HG03442 (cell line): ENCODE measurements at regions not wholly inside any gene's neighbourhood (a gene's known extent, or its start where the extent isn't known, plus 50 kb on each side); places are given as distances from the start of the nearest gene placed in this dataset.

Source experiments
- ATAC-seq: cut with Tn5 transposase; IDR thresholded peaks from one replicate; pipeline ENCODE4 v1.9.1; 2021; ENCODE audit warnings: mild to moderate bottlenecking, moderate library complexity; ENCODE audit not compliant: unreplicated experiment

DNA sequence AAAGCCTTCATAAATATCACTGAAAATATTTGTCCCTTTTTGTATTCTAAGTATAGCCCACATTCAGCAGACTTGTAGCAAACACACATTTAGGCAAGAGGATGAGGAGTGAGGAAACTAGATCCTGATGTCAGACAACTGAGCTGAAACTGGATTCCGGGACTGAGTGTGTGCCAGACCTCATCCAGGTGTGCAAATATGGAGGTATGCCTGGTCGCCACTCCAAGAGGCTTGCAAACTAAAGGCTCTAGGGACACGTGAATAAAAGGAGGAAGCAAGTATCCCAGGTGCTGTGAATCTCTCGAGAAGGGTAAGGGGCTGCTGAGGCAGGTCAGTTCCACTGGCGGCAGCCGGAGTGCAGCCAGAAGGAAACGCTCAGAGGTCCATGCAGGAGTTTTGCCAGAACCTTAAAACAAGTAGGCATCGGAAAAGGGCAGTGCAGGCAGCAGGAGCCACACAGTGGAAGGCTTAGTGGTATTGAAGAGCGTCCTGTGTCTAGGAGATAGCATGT, 77.4 kb upstream of the ALDH1B1 start:
- ATAC-seq = no peak

DNA sequence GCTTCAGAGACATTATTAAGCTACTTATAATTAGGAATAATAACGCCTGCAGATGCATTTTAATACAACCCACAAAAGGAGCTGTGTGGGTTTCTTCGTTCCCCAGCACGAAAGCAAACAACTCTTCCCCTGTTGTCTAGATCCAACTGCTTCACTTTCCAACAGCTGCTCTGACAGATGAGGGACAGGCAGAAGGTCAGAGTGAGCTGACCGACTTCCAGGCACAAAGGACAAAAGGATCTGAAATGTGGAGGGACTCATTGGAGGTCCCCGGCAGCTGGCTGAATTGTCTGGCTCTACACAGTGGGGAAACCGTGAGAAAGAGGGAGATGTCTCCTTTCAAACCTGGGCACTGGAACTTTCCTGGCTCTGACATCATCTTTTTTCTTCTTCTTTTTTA, 79.1 kb upstream of the ALDH1B1 start:
- no peak for ATAC-seq

DNA sequence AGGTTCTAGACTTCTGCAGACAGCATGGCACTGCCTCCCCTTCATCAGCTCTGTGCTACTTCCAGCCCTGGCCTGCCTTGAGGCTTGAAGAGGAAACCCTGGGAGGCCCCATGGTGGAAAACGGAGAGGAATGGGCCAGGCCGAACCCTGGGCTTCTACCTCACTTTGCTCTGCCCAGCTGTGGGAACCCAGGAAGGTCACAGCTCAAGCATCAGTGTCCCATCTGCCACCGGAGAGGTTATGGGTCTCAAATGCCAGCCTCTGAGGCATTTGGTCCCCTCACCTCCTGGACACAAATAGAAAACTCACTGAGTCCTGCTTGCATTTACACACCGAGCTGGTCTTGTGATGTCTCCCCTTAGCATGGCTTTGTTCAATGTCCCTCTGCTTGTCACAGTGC, 80.1 kb upstream of the ALDH1B1 start:
- no peak for ATAC-seq

DNA sequence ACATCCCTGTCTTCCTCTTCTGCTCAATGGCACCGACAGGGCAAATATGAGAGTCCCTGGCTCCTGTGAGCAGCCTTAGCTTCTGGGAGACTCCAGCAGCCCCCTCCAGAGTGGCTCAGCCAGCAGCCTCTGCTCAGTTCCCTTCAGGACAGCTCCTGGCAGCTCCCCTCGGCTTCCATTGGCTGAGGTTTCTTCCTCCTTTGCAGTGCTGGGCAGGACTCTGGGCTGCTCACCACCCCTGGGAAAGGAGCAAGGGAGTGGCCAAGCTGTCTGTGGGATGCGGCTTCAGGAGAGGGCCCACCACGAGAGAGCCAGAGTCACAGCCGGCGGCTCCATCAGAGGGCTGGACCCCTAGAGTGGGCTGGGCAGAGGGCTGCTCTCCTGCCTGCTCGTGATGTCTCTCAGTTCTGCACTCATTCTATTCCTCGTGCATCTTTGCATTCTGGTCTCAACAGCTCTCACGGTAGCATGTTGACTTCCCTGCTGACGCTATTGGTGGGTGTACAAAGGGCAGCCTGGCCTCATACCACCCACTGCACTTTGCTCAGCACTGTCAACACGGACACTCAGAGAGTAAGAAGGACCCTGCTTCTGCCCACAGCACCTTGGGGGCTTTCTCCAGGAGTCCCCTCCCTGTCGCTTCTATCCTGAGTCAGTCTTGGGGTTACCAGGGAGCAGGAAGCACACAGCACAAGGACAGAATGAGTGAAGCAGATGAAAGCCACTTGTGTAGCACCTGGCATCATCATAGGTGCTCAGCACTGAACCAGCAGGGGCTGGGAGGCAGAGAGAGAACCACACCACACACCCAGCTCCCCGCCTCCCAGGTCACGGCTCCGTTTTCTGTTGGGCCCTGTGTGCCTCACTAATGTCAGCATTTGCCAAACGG, 80.9 kb upstream of the ALDH1B1 start:
- no peak for ATAC-seq

DNA sequence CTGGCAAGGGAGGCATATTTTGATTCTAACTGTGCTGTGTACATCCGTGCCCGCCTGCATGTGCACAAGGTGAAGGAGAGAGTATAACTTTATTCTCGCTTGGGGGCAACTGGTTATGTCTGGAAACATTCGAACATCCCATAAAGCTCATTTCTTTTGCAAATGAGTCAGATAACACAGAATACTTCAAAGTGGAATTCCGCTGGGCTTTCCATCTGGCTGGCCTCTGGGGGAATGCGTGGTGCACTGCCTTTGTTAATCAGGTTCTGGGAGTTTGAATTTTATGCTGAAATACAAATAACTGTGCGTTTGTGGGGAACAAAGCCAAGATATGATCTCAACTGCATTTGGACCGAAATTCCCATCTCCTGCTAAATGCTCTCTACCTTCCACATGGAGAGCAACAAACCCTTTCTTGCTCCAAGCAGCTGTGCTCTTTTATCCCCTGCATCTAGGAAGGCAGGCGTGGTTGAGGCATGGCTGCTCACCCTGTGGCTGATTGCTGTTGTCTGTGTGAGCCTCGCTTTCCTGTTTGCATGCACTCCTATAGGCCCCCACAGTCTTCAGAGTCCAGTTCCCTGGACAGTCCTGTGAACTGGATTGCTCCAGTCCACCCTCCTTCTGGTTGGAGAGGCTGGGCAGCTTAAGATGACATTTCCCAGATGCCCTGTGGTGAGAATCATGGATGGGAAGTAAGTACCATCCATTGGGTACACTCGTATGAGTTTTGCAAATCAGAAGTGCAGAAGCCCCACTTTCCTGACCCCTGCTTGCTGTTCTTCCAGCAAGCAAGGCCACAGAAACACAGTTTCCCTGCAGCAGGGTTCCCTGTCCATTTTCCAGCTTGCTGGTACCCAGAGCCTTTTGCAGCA, 82.9 kb upstream of the ALDH1B1 start:
- ATAC-seq = no peak

DNA sequence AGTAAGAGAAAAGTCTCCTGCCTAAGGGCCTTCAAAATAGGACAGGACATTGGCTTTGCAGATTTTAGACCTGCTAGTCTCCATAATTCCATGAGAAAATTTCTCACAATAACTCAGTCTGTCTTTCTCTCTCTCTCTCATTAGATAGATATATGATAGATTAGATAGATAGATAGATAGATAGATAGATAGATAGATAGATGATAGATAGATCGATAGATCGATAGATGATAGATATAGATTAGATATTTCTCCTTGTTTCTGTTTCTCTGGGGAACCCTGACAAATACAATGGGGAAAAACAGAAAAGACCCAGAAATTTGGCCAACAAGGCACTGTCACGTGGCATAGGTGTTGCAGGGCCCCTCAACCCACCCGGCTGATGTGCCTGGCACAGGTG, 84.4 kb upstream of the ALDH1B1 start:
- no peak for ATAC-seq

DNA sequence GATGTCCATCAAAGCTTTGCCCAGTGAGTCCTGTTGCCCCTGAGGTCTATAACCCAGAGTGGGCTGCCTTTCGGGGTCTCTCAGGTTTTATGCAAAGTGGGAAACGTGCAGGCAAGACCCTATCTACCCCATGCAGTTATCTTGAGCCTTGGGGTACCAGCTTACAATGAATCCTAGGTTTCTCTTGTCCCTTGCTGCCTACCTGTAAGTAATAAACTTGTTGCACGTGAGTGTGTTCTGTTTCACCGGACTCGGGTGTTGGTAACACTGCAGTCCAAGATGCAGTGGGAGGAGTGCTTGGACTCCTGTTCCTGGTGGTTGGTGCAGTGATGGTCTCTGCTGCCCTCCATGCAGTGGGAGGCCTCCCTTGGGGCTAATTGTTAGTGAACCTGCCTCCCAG, 85.6 kb upstream of the ALDH1B1 start:
- no peak for ATAC-seq

DNA sequence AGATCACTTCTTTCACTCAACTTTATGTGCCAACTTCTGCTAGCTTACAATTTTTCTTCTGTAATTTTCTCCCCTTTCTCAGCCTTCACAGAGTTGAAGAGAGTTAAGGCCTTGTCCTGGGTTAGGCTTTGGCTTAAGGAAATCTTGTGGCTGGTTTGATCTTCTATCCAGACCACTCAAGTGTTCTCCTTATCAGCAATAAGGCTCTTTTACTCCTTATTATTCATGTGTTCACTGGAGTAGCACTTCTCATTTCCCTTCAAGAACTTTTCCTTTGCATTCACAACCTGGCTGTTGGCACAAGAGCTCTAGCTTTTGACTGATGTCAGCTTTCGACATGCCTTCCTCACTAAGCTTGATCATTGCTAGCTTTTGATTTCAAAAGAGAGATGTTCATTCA, 86.9 kb upstream of the ALDH1B1 start:
- no peak for ATAC-seq

DNA sequence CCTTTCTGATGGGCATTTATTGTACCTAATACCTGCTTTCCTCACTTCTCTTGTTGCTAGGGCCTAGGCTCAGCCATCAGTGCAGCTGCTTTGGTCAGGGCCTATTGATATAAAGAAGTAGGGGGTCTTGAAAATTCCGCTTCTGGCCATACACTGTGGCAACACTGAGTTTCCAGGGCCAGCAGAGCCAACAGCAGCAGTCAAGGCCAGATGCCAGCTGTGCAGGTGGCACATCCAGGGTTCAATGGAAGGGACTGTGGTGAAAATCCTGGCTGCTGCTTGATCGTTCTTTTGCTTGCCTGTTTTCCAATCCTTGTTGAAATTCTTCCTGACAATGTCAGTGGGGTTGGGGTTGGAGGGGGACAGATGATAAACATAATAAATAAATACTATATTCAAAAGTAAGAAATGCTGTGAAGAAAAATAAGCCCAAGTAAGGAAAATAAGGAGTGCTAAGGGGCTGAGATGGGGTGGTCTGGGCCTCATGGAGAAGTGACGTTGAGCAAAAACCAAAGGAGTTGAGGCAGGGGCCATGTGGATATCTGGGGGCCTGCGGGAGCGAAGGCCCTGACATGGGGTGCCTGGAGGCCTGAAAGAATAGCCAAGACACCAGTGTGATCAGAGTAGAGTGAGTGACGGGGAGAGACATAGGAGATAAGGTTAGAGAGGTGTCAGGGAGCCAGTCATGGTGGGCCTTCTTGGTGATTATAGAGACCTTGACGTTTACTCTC, 91.0 kb upstream of the ALDH1B1 start:
- no peak for ATAC-seq

DNA sequence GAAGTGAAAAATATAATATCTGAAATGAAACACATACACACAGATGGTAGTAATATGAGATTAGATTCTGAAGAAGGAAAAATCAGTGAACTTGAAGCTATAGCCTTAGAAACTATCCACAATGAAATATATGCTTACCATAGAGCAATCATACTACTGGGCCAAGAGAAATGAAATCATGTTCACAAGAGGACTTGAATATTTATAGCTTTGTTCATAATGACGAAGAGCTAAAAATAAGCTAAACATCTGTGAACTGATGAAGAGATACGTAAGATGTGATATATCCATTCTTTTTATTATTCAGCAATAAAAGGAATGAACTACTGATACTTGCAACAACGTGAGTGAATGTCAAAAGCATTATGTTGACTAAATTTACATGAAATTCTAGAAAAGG, 92.6 kb upstream of the ALDH1B1 start:
- ATAC-seq = no peak

DNA sequence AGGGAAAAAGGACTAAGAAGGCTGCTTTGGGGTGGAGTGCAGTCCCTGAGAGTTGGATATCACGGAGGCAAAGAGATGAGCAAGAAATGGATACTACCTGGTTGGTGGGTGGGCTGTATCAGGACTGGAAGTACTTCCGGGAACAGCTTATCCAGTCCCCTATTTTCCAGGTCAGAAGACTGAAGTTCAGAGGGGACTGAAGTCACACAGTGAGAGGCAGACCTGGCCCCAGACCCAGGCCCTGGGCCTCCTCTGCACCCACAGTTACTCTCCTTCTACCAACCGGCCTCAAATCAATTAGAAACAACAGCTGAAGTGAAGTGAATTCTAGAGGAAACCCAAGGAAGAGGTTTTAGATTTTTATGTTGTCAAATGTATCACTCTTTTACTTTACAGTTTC, 93.6 kb upstream of the ALDH1B1 start:
- no peak for ATAC-seq

DNA sequence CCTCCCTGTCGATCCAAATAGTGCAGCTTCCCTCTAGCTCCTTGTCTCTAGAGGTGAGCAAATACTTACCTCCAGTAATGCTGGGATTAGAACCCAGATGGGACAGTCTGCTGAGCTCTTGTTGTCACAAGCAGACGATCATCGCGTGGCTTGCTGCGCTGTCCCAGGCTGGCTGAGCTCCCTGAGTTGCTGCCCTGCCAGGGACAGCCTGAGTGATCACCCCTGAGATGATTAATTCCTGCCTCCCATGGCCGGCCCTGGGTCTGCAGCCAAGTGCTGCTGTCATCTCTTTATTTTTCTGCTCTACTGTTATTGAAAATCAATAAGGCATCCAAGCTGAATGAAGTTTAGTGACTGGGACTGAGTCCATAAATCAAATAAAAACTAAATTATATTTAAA, 94.0 kb upstream of the ALDH1B1 start:
- no peak for ATAC-seq

DNA sequence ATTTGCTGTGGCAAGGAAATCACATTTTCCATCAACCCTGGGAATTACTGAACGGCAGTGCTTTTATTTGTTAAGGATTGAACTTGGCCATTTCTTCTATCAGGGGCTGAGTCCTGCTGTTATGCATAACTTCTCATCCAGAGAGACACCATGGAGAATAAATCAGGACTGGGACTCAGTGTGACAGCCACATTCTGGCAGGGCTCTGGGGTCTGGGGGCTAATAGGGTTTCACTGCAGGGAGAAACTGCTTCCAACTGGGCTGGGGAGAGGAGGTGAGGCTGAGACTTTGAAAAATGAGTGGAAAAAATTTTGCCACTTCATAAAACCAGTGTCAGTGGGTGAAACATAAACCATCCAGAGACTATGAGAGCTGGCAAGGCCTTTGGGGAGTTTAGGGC, 95.7 kb upstream of the ALDH1B1 start:
- ATAC-seq = no peak

DNA sequence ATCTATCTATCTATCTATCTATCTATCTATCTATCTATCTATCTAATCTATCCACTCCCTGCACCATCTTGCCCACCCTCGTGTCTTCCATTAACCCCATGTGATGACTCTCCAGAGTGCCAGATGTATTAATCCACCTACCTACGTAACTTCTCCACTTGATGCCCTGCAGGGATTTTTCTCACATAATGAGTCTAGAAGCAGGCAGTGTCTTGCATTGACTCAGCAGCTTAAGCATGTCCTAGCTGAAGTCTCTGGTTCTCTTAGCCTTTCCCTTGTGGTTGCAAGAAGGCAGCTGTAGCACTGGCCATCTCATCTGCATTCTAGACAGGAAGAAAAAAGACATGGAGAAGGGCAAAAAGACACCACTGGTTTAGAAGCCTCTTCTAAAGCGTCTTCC, 96.7 kb upstream of the ALDH1B1 start:
- no peak for ATAC-seq

DNA sequence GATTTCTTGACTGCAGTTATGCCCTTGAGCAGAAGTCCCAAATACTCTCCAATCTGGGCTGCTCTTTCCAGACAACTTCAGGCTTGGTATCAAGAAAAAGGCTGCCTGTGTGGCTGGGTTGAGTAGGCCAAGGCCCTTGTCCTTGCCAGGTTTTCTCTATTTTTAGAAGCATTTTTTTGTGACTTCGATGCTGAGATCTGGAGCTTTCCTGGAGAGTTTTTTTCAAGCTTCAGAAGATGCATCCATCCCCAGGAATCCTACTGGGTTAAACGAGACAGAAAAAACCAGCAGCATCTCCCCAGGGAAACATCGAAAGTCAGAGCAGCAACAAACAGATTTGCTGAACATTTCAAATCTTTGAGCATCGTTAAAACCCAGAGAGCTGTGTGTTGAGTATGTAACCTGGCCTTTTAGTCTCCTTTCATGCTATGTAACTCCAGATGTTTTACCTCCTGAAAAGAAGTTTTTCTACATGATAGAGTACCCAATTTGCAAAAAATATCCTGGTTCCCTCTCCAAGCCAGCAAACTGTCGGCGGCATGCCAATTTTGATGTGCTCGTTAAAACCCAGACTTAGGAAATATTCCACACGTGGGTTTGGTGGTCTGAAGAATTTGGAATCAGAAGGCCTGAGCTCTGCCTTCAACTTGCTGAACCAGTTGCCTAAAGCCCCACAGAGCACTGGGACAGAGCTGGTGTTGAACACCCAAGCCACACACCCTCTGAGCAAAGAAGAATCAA, 98.1 kb upstream of the ALDH1B1 start:
- ATAC-seq = no peak

DNA sequence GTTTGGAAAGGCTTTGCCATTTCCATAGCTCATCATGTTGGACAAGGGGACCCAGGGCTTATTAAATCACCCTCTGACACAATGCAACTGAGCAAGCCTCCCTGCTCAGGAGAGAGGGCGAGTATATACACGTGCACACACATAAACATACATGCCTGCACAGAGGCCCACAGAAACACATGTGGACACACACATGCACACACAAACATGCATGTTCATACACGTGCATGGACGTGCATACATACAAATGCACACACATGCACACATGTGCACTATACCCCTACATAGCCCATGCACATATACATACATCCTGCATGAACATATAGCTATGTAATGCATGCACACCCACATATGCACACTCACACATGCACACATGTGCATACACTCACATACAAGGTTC, 99.5 kb upstream of the ALDH1B1 start:
- no peak for ATAC-seq

DNA sequence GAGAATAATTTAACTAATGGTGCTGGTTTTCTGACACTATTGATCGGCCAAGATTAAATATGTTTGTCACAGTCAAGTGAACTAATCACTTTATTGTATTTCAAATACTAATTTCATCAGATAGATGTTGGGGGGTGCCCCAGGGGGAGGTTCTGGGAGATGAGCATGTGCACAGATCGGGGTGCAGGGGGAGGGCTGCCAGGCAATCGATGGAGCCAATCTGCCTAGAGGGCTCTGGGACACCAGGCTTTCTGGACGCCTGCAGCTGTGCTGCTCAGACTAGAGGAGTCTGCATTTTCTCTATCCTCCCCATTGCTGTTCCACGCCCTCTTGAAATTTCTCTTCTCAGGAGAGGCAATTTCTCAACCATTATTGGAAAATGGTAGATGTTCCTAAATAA, 100.0 kb upstream of the ALDH1B1 start:
- no peak for ATAC-seq

DNA sequence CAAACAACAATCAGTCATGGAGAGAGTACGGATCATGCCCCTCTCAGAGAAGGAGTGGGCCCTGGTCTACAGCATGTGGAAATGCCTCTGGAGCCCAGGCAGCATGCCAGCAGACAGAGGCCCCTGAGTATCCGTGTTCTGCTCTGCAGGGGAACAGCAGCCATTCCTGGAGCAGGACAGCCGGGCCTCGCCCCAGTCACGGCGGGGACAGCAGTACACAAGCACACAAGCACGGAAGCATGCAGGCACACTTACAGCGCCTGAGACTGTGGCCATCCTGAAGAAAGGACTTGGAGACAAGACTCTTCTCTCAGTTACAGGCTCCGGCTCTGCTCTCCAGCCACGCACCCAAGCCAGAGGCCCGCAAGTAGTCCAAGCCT, 102.6 kb upstream of the ALDH1B1 start:
- no peak for ATAC-seq

DNA sequence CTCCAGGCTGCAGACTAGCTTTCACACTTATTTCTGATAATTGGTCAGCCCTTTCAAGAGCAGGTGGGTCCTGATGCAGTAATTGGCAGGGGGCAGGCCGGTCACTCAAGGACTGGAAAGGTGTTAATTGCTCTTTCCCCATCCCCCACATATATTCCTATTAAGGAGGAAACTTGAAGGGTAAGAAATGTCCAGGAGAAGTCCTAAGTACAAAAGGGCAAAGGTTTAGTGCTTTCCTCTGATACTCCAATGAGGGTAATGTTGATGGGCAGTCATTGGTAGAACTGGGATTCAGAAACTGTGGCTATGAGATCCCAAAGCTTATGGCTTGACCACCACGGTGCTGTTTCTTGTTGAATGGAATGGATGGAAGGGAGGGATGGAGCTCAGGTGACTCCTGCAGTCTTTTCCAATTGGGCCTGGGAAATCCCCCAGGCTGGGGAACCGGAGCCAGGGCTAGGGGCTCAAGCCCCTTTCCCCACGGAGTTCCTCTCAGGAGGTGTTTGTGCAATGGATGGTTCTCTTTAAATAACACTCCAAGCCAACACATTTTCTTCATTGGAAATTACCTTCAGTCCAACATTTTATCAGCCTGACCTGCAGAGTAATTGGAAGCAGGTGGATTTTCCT, 103.2 kb upstream of the ALDH1B1 start:
- ATAC-seq = no peak

DNA sequence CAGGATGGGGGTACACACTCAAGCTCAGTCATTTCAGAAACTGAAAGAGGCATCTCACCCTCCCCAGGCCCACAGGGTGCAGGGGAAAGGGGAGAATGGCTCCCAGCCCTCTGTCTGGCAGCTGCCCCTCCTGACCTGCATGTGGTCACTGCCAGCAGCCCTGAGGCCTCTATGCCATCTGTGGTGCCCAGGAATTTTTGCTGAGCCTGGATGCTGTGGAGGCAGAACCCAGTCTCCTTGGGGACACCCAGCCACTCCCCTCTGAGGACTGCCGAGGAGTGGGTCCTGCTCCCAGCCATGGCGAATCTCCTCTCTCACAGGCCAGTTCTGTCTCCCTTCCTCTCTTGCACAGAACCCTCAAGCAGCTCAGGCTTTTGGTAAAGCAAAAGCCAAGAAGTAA, 104.0 kb upstream of the ALDH1B1 start:
- no peak for ATAC-seq
